GM19025 (cell line): ENCODE measurements at regions not wholly inside any gene's neighbourhood (a gene's known extent, or its start where the extent isn't known, plus 50 kb on each side); places are given as distances from the start of the nearest gene placed in this dataset.
A peak's percentile ranks its signal among the peaks of the same experiment; 100 is the strongest.

Source experiments
- ATAC-seq: cut with Tn5 transposase; IDR thresholded peaks from one replicate; pipeline ENCODE4 v1.9.1; 2021; ENCODE audit warnings: mild to moderate bottlenecking, low read depth, moderate library complexity; ENCODE audit not compliant: unreplicated experiment

GRCh38 chr3:7881946-7882345 lies 619.7 kb upstream of the LMCD1 start:
- no peak for ATAC-seq

- ATAC-seq, result no peak
Observed at GRCh38 chr3:7897655-7898054, 604.0 kb upstream of the LMCD1 start.

- ATAC-seq, result no peak
Observed at GRCh38 chr3:7913283-7913682, 588.3 kb upstream of the LMCD1 start.

- ATAC-seq, result no peak
Observed at GRCh38 chr3:7915356-7915755, 586.3 kb upstream of the LMCD1 start.

GRCh38 chr3:7917443-7918151 lies 584.0 kb upstream of the LMCD1 start:
- no peak for ATAC-seq

GRCh38 chr3:7920211-7920610 lies 581.4 kb upstream of the LMCD1 start:
- ATAC-seq, result no peak

GRCh38 chr3:7924228-7924627 lies 577.4 kb upstream of the LMCD1 start:
- no peak for ATAC-seq

GRCh38 chr3:7927015-7927414 lies 574.6 kb upstream of the LMCD1 start:
- no peak for ATAC-seq

- no peak for ATAC-seq
Observed at GRCh38 chr3:7927864-7928263, 573.8 kb upstream of the LMCD1 start.

GRCh38 chr3:7929319-7929889 lies 572.2 kb upstream of the LMCD1 start:
- ATAC-seq, result no peak

- no peak for ATAC-seq
Observed at GRCh38 chr3:7934362-7934761, 567.3 kb upstream of the LMCD1 start.

GRCh38 chr3:7947930-7948329 lies 553.7 kb upstream of the LMCD1 start:
- ATAC-seq, result no peak

- no peak for ATAC-seq
Observed at GRCh38 chr3:7950890-7951289, 550.7 kb upstream of the LMCD1 start.

GRCh38 chr3:7953449-7954014 lies 548.1 kb upstream of the LMCD1 start:
- no peak for ATAC-seq

GRCh38 chr3:7957024-7957423 lies 544.6 kb upstream of the LMCD1 start:
- ATAC-seq, result no peak

- ATAC-seq, result no peak
Observed at GRCh38 chr3:7959094-7959493, 542.5 kb upstream of the LMCD1 start.

- no peak for ATAC-seq
Observed at GRCh38 chr3:7960601-7961000, 541.0 kb upstream of the LMCD1 start.

GRCh38 chr3:7962301-7962700 lies 539.3 kb upstream of the LMCD1 start:
- no peak for ATAC-seq

- no peak for ATAC-seq
Observed at GRCh38 chr3:7964899-7965298, 536.7 kb upstream of the LMCD1 start.

- no peak for ATAC-seq
Observed at GRCh38 chr3:7973006-7973405, 528.6 kb upstream of the LMCD1 start.

- ATAC-seq, result peak; percentile 64
Observed at GRCh38 chr3:7977245-7978086, 524.2 kb upstream of the LMCD1 start.
